ACHN (cell line): ENCODE measurements at regions not wholly inside any gene's neighbourhood (a gene's known extent, or its start where the extent isn't known, plus 50 kb on each side); places are given as distances from the start of the nearest gene placed in this dataset.

Source experiments
- DNase-seq: peaks from one replicate; pipeline ENCODE4 v3.0.0-alpha.2; 2015
- in situ Hi-C: cut with HindIII; loops from 2 replicates; pipeline ENCODE4 v1.10.0; 2017; ENCODE audit warnings: low sequenced_read_pairs, low pct_ligation_motif_present, low pct_unique_long_range_greater_than_20kb

DNA sequence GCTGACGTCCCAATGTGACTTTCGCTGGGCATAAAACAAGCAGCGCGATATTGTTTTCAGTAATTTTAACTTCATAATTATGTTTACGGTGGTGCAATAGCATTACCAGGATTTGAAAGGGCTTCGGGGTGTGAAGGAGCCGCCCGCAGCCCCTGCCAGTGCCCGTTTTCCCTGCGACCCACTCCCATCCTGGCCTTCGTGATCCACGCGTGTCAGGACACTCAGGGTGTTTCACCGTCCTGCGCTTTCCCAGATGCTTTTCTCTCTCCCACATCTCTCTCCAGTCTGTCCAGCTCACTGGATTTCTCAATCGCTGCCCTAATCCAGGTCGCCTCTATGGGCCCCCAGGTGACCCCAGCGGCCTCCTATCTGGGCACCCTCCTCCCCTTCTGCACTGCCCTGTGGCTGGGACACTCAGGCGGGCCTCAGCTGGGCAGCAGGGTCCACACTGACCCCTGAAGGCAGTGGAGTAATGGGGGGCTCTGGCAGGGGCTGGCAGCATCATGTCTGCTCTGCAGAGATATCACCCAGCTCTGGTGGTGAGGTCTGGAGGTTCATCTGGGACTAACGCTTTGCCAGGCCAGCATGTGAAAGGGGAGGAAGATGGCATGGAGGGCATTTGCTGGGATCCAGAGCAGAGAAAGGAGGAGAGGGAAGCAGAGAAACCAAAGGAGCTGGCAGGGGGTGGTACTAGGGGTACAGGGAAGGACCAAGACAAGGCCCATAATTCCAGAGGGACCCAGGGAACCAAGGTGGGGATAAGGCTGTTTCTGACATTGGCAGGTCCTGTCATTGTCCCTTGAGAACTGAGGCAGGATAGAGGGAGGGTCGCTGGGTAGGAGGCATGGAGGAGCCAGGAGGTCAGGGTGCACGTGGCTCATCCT is 622.8 kb downstream of the BRD1 start:
- in situ Hi-C loops, result no loop called here

DNA sequence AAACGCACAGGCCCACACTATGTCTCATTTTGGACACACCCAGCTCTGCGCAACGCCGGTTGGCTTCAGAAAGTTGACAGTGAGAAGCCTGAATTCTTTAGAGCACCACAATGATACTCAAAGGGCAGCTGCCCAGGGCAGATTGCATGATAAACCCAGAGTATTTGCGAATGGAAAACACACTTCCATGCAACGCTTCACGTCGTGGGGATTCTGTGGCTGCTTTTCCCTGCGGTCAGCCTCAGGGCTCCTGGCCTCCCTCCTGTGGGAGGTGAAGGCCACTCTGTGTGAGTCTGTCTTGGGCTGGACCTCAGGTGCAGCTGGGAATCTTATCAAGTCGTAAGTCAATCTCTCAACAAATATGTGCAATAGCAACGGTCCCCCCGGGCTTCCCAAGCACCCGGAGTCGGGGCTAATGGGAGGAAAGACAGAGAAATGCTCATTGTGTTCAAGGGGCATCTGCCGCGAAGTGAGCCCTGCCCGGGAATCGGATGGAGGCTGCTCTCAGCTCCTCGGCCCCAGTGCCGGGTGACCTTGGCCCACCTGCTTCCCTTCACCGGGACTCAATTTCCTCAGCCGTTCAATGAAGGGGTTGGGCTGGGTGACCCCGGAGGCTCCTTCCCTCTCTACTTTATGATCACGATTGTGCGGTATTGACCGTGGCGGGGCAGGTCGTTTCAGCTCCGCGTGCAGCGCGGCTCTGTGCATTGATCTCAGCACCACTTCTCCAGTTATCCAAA is 623.6 kb downstream of the BRD1 start:
- DNase-seq, result no peak
- in situ Hi-C loops, result no loop called here

More for the DNA sequence above, 622.8 kb downstream of the BRD1 start:
- DNase-seq, result no peak

DNA sequence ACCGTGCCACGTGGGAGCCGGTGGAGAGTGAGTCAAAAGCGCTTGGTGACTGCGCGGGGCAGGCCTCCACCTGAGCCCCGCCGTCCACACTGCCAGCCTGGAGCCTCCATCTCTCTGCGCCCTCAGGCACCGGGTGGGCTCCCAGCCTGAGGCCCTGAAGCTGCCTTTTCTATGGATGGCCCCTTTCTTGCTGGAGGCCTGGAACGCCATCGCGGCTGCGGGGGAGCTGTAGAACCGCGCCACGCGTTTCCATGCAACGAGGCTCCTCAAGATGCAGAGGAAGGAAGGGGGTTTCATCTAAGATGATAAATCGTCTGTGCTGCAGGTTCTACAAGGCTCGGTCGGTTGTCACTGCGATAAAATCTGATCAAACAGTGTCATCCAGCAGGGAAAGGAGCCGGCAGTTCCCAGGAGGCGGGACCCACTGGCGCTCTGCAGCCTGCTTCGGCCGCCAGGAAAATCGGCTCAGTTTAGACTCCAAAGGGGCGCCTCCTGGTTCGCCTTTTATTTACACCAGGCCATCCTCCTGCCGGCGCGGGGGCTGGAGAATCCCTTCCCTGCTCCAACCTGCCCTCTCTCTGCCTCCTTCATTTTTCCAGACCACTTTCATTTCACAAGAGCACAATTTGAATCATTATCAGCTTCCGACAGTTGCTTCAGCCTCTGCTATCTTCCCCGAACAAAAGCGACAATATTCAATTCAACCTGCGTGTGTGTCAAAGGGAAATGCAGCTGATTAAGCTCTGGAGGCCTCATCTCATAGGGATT is 624.4 kb downstream of the BRD1 start:
- no peak for DNase-seq
- in situ Hi-C loops, result no loop called here

DNA sequence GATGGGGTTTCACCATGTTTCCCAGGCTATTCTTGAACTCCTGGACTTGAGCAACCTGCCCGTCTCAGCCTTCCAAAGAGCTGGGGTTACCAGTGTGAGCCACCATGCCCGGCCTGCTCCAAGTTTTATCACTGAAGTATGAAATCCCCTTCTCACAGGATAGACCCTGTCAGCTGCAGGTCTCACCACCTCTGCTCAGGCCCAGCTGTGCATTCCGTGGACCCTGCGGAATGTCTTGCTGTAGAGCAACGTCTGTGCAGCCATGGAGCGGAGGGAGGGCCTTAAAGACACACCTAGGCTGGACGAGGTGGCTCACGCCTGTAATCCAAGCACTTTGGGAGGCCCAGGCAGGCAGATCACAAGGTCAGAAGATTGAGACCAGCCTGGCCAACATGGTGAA is 625.4 kb downstream of the BRD1 start:
- in situ Hi-C loops, result no loop called here
- DNase-seq, result no peak

DNA sequence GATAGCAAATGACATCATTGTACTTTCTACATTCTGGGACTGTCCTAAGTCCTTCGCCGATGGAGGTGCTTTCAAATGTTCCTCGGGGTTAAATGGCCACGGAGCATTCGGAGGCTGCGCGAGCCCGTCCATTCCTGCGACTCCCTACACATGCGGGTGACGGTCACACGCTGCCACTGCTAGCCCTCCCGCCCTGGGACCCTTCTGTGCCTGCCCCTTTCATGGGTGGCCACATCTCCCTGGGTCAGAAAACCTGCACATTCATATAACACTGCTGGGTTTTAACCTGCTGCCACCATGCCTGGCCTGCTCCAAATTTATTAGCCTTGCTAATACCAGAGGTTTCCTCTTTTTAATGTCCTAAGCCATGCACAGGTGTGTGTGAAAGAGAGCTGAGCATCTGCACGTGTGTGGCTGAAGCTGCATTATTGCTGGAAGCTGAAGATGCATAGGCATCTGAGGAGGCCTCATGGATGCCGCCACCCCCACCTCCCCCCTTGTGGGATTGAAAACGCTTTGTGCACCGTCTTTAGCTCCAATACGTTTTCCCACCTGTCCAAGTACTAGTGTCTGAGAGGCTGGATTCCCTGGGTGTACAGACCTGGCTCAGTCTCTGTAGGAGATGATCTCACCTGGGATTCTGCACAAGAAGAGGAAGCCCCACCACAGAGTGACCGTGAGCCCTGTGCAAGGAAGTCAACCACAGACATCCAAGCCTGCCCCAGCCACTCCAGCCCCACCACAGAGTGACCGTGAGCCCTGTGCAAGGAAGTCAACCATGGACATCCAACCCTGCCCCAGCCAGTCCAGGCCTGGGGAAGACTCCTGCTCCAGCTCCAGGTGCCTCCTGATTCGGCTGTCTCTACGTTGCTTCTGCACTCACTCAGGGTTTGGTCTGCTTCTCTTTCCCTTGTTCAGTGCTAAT is 626.4 kb downstream of the BRD1 start:
- in situ Hi-C loops, result no loop called here

DNA sequence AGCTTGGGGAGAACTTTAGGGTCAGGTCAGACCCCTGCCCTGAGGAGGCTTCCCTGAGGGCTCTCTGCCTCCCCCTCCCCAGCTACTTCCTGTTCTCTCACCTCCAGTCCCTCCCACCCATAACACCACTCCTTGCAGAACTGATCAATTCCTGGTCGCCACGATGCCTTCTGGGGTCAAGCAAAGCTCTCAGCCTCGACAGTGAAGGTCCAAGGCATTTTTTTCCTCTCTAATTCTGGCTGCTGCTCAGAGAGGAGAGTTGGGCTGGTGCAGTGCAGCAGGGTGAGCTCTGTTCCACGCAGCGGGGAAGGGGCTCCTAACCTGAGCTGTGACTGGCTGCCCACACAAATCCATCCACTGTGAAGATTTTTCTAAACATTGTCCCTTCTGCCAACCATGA is 628.4 kb downstream of the BRD1 start:
- in situ Hi-C loops, result no loop called here

More for the DNA sequence above, 626.4 kb downstream of the BRD1 start:
- DNase-seq, result no peak

DNA sequence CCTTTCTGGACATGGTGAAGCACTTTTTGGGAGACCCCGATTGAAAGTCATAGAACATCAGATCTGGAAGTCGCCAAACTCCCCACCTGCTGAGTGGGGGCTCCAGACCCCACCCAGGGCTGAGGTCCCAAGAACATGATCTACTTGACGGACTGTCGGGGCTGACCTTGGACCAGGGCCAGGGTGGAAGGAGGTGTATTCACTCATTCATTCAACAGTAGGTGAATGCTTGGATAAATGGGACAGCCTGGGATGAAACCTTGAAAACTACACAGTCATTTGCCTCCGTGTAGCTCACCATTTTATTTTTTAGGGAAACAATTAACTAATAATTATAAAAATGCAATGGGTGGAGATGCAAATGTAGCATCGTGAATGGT is 629.0 kb downstream of the BRD1 start:
- in situ Hi-C loops, result no loop called here
- DNase-seq, result no peak

More for the DNA sequence above, 628.4 kb downstream of the BRD1 start:
- DNase-seq, result no peak

DNA sequence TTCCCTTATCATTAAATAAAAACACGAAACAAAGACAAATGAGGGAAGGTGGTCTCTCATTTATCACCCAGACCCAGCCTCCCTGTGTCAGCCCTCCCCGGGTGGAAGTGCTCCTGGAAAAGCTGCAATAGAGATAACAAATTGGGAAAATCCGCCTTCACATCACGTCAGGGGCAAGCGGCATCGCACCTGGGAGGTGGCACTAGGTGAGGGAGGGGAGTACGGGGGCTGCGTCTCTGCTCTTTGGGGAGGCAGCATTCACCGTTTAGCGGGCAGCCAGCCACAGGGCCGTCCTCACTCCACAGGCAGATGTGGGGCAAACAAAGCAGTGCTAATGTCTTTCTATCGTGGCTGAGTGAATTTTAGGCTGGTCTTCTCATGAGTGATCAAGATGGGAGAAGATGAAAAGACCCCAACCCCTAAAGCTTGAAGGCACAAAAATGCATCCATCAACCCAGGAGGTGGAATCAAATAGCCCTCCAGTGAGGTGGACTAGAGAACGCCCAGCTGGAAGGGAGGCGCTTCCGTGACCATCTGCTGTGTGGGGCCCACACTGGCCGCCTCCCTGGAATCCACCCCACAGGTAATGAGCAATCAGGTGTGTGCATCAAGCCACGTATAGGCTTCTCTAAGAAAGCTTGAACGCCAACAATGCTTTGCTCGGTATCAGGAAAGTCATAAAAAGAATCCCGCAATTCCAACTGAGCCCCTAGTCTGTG is 629.5 kb downstream of the BRD1 start:
- in situ Hi-C loops, result no loop called here
- DNase-seq, result no peak

DNA sequence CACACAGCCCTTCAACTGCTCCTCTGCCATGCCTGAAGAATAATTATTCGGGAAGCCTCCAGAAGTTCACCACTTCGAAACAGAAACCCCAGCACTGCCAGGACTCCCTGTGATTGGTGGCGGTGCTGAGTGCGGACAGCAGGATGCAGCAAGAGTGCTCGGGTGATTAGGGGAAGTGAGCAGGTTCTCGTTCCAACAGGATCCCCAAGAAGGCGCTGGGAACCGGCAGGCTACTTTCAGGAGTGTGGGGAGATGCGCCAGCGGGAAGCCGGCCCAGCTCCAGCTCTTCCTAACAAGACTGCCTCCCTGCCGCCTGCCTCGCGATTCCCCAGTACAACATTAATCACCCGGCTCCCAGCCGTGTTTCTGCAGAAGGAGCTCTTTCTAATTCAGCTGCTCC is 630.2 kb downstream of the BRD1 start:
- DNase-seq, result no peak
- in situ Hi-C loops, result no loop called here

DNA sequence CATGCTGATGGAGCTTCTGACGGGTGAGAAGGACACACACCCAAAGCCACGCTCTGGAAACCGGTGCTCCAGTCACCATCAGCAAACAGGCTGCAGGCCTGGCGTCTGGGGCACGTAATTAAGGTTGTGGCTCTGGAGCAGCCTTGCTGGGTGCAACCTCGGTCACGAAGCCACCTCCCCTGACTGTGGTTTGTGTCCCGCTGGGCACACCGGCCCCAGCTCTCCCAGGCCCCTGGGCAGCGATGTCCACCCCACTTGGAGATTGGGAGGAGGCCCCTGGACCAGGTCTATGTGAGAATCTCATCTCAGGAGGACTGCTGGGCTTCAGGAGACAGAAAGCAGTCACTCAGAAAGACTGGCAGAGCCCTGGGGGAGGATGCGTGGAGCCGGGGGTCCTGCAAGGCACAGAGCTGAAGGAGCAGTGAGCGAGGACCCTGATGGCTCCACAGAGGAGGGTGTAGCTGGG is 631.6 kb downstream of the BRD1 start:
- in situ Hi-C loops, result no loop called here
- no peak for DNase-seq

DNA sequence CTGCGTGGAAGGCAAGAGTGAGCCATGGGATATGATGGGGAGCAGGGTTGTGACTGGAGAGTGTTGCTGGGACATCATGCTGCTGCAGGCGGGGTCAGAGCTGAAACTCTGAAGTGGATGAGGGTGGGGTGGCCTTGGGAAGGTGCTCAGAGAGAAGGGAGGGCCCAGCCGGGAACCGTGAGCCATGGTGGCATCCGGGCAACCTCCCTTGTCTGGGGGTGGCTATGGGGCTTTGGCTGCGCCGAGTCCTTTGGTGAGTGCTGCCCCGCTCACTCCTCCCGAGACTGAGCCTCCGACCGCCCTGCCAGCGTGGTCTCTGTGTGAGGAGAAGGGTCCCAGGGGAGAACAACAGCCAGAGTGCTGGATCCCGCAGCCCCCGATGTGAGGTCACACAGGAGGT is 632.0 kb downstream of the BRD1 start:
- DNase-seq, result no peak
- in situ Hi-C loops, result no loop called here

DNA sequence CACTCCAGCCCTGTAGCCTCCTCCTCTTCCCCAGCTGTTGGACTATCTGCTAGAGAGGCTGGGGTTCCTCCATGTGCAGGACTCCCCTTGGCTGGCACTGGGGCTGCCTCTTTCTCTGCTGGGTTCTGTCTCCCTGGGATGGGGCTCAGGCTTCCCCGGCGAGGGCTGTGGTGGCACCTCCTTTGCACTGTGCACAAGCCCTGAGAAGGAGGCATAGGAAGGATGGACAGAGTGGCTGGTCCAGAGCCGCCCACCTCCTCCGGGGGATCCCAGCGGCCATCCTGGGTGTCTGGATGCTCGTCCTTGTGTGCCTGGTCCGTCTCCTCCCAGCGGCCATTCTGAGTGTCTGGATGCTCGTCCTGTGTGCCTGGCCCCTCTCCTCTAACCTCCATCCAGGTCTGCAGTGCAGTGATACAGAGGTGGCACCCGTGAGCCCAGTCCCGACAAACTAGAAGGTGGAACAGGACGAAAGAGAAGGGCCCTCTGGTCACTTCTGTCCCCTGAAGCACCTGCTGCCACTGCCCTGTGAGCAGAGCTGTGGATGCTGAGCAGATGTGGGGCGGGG is 633.7 kb downstream of the BRD1 start:
- DNase-seq, result no peak
- in situ Hi-C loops, result no loop called here

DNA sequence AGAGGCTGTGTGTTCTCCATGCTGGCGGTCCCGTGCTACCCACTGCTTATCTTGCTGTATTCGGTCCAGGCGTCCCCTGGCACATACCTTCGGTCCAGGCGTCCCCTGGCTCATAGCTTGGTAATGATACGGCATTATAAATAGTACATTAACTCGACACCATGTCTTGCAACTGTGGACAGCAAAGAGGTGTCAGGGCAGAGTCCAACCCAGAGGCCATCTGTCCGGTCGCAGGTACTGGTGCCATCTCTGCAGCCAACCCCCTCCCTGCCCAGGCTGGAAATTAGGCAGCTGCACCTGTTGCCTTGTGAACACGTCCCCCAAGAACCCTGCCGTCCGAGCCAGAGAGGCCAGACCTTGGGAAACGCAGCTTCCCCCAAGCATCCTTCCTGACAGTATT is 634.3 kb downstream of the BRD1 start:
- in situ Hi-C loops, result no loop called here
- DNase-seq, result no peak

DNA sequence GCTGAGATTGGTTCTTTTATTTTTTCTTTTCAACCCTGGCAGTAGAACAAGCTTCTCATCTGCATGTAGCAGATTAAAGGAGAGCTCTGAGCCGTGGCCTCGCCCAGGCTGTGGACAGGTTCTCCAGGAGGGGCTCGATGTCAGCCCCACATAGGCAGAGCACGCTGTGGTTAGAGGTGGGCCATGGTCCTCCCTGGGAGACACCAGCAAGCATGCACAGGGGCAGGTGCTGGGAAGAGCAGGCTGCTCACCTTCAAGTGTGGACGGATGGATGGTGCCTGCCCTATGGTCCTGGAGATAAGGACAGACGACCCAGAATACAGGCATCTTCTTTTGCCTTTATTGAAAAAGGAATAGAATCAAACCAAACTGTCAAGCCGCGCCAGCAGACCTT is 634.8 kb downstream of the BRD1 start:
- DNase-seq, result no peak

DNA sequence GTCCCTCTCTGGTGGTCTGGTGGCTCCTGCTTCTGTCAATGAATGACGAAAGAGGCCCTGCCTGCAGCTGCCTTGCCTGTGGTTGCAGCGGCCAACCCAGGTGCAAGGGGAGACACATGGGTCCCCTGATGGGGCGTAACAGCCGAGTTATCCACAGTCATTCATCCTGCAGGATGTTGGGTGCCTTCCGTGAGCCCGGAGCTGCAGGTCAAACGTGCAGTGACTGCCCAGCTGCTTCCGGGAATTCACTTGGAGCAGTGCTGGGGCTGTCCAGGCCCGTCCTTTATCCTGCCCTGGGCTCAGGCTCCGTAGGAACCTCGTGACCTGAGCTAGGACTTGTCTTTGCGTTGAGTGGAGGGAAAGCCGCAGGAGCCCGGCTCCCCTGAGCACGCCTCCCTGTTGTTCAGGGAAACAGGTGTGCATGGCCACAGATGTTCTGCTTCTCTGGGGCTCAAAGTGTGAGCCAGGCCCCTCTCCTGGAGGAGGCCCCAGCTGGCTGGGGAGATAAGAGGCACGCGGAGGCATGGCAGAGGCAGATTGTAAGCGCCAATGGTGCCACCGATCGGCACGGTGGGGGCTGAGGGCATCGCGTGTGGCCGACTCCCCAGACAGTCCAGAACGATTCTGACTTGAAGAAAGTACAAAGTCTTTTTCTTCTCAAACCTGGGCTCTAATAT is 635.4 kb downstream of the BRD1 start:
- in situ Hi-C loops, result no loop called here
- DNase-seq, result no peak

More for the DNA sequence above, 634.8 kb downstream of the BRD1 start:
- in situ Hi-C loops, result no loop called here

DNA sequence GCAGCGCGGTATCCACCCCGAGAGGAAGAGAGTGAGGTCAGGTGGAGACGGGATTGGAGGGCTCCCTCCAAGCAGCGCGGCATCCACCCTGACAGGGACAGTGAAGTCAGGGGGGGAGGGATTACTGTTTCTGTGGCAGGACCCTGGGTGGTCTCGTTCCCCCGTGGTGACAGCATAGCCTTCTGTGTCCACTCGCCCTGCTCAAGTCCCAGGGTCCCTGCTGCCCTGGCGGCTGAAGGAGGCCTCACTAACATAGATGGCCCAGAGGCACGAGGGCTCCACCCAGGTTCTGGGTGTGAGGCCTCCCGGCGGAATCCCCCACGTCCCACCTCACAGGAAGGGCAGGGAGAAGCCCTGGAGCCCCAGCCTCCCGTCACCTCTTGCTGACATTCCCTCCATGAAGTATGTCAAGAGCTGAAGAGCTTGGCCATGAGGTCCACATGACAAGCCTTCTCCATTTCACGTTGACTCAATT is 636.1 kb downstream of the BRD1 start:
- in situ Hi-C loops, result no loop called here
- DNase-seq, result no peak
